ENCODE measurements at regions not wholly inside any gene's neighbourhood (a gene's known extent, or its start where the extent isn't known, plus 50 kb on each side); places are given as distances from the start of the nearest gene placed in this dataset.
A peak's percentile ranks its signal among the peaks of the same experiment; 100 is the strongest.

GRCh38 chr2:11953258-11953657 lies 206.8 kb downstream of the LPIN1 start:
- DNase-seq (ENCODE audit: low read depth) = no peak

GRCh38 chr2:11955314-11955713 lies 208.9 kb downstream of the LPIN1 start:
- DNase-seq (ENCODE audit: low read depth) = peak; percentile 80

- DNase-seq (ENCODE audit: low read depth) = no peak
Measured at GRCh38 chr2:11955884-11956291, 209.5 kb downstream of the LPIN1 start.

- DNase-seq (ENCODE audit: low read depth) = no peak
Measured at GRCh38 chr2:11962707-11963328, 216.4 kb downstream of the LPIN1 start.

GRCh38 chr2:11963966-11964365 lies 217.5 kb downstream of the LPIN1 start:
- DNase-seq (ENCODE audit: low read depth) = no peak

GRCh38 chr2:11967946-11968465 lies 221.6 kb downstream of the LPIN1 start:
- peak; percentile 33 for DNase-seq (ENCODE audit: low read depth)

GRCh38 chr2:11968521-11968920 lies 222.1 kb downstream of the LPIN1 start:
- no peak for DNase-seq (ENCODE audit: low read depth)

- DNase-seq (ENCODE audit: low read depth) = no peak
Measured at GRCh38 chr2:11969774-11970173, 223.3 kb downstream of the LPIN1 start.

GRCh38 chr2:11974573-11974972 lies 228.1 kb downstream of the LPIN1 start:
- no peak for DNase-seq (ENCODE audit: low read depth)

GRCh38 chr2:11975373-11975772 lies 228.9 kb downstream of the LPIN1 start:
- DNase-seq (ENCODE audit: low read depth) = no peak

GRCh38 chr2:11976073-11976472 lies 229.6 kb downstream of the LPIN1 start:
- DNase-seq (ENCODE audit: low read depth) = no peak

- DNase-seq (ENCODE audit: low read depth) = no peak
Measured at GRCh38 chr2:11977766-11978524, 231.5 kb downstream of the LPIN1 start.

GRCh38 chr2:11980809-11981208 lies 234.4 kb downstream of the LPIN1 start:
- peak; percentile 57 for DNase-seq (ENCODE audit: low read depth)

- DNase-seq (ENCODE audit: low read depth) = no peak
Measured at GRCh38 chr2:11983401-11983800, 237.0 kb downstream of the LPIN1 start.

- no peak for DNase-seq (ENCODE audit: low read depth)
Measured at GRCh38 chr2:11983870-11984269, 237.4 kb downstream of the LPIN1 start.

- DNase-seq (ENCODE audit: low read depth) = no peak
Measured at GRCh38 chr2:11984316-11985158, 238.1 kb downstream of the LPIN1 start.

- no peak for DNase-seq (ENCODE audit: low read depth)
Measured at GRCh38 chr2:11985817-11986566, 239.6 kb downstream of the LPIN1 start.

- DNase-seq (ENCODE audit: low read depth) = no peak
Measured at GRCh38 chr2:11987151-11987550, 240.7 kb downstream of the LPIN1 start.

- DNase-seq (ENCODE audit: low read depth) = no peak
Measured at GRCh38 chr2:11988691-11989353, 242.4 kb downstream of the LPIN1 start.

- DNase-seq (ENCODE audit: low read depth) = no peak
Measured at GRCh38 chr2:11989354-11989703, 242.9 kb downstream of the LPIN1 start.

- no peak for DNase-seq (ENCODE audit: low read depth)
Measured at GRCh38 chr2:11990576-11990975, 244.1 kb downstream of the LPIN1 start.
